A549 (cell line): ENCODE measurements at regions not wholly inside any gene's neighbourhood (a gene's known extent, or its start where the extent isn't known, plus 50 kb on each side); places are given as distances from the start of the nearest gene placed in this dataset.
A peak's percentile ranks its signal among the peaks of the same experiment; 100 is the strongest.

Experiments used
- ATAC-seq, 2 experiments: fragments of 200-7000 bp in 1 of 2; fragments of >200 bp in 1 of 2; cut with Nextera tagmentation in 1 of 2; cut with Tn5 transposase in 1 of 2; 3 replicates each; pipeline versions ENCODE4 v1.8.0 to v1.9.1; 2018 to 2020; ENCODE audit warnings: mild to moderate bottlenecking in 1 of 2, moderate library complexity in 1 of 2
- CTCF ChIA-PET: fragments of 300-600 bp; sonication (Branson Sonifier 250); formaldehyde crosslinking; extraction: SDS; loops from one replicate; lab custom pipeline; 2021; ENCODE audit warnings: antibody characterized with exemption, inconsistent platforms; lab: Yijun Ruan, JAX
- POLR2A ChIA-PET: fragments of 350-600 bp; formaldehyde crosslinking; extraction: SDS; loops from one replicate; lab custom pipeline; 2021; ENCODE audit warnings: antibody characterized with exemption, inconsistent platforms; lab: Yijun Ruan, JAX
- DNase-seq, 2 experiments: peaks; one replicate each; pipeline versions ENCODE4 v3.0.0 to v3.0.0-alpha.2; 2011 to 2016; ENCODE audit warnings: low read depth in 1 of 2, low spot score in 1 of 2
- FAIRE-seq: peaks from 2 replicates; lab custom pipeline; 2011; peaks lifted over from hg19 to GRCh38; lab: Jason Lieb, UNC
- H3K27ac ChIP-seq, 2 experiments: fragments of >200 bp; sonication (Bioruptor Twin); formaldehyde crosslinking; 3 replicates each; pipeline ENCODE4 v1.5.1; 2016 to 2017
- H3K4me1 ChIP-seq: fragments of >200 bp; sonication (Bioruptor Twin); formaldehyde crosslinking; 3 replicates; pipeline ENCODE4 v1.6.1; 2016
- H3K4me2 ChIP-seq: fragments of >200 bp; sonication (Bioruptor Twin); formaldehyde crosslinking; 3 replicates; pipeline ENCODE4 v1.6.1; 2016
- H3K4me3 ChIP-seq: fragments of >200 bp; sonication (Bioruptor Twin); formaldehyde crosslinking; 3 replicates; pipeline ENCODE4 v1.5.1; 2016
- H3K9me3 ChIP-seq: fragments of >200 bp; sonication (Bioruptor Twin); formaldehyde crosslinking; 3 replicates; pipeline ENCODE4 v1.6.1; 2016
- BCL3 ChIP-seq: fragments of >200 bp; sonication (Bioruptor Twin); formaldehyde crosslinking; IDR thresholded peaks from 3 replicates; pipeline ENCODE4 v1.6.1; 2016
- CBX8 ChIP-seq: fragments of 200-600 bp; sonication (generic); IDR thresholded peaks from 2 replicates; pipeline ENCODE4 v1.6.1; 2016
- CEBPB ChIP-seq, 2 experiments: fragments of >200 bp in 1 of 2; sonication (Bioruptor Twin) in 1 of 2; formaldehyde crosslinking in 1 of 2; IDR thresholded peaks; 2 replicates each; pipeline ENCODE4 v1.6.1; 2012 to 2016
- CHD2 ChIP-seq: fragments of 150-350 bp; IDR thresholded peaks from 2 replicates; pipeline ENCODE4 v1.6.1; 2014; ENCODE audit warnings: low read length; ENCODE audit not compliant: partially characterized antibody
- CTCF ChIP-seq: fragments of >200 bp; sonication (Bioruptor Twin); formaldehyde crosslinking; IDR thresholded peaks from 3 replicates; pipeline ENCODE4 v1.5.1; 2016
- ESRRA ChIP-seq: fragments of 150-350 bp; IDR thresholded peaks from 2 replicates; pipeline ENCODE4 v1.6.1; 2014; ENCODE audit warnings: mild to moderate bottlenecking, low read length, borderline replicate concordance
- FOSB ChIP-seq: fragments of 250-450 bp; sonication (Bioruptor Pico); IDR thresholded peaks from 2 replicates; pipeline ENCODE4 v1.5.0; 2020; ENCODE audit warnings: mild to moderate bottlenecking, moderate library complexity
- FOXS1 ChIP-seq: fragments of 250-450 bp; sonication (Bioruptor Pico); IDR thresholded peaks from 2 replicates; pipeline ENCODE4 v1.5.0; 2020; ENCODE audit warnings: mild to moderate bottlenecking, moderate library complexity
- HDAC2 ChIP-seq: fragments of 200-600 bp; sonication (generic); IDR thresholded peaks from 2 replicates; pipeline ENCODE4 v1.6.1; 2016
- HOXB5 ChIP-seq: fragments of 250-450 bp; sonication (Bioruptor Pico); IDR thresholded peaks from 2 replicates; pipeline ENCODE4 v1.5.0; 2020; ENCODE audit warnings: mild to moderate bottlenecking, moderate library complexity
- JUNB ChIP-seq: fragments of >200 bp; sonication (Bioruptor Twin); formaldehyde crosslinking; IDR thresholded peaks from 2 replicates; pipeline ENCODE4 v1.6.1; 2016
- KDM1A ChIP-seq: fragments of 200-600 bp; sonication (generic); IDR thresholded peaks from 2 replicates; pipeline ENCODE4 v1.6.1; 2016; ENCODE audit warnings: low read depth, mild to moderate bottlenecking
- KDM5A ChIP-seq: fragments of 200-600 bp; sonication (generic); IDR thresholded peaks from 2 replicates; pipeline ENCODE4 v1.6.1; 2016; ENCODE audit warnings: antibody characterized with exemption, mild to moderate bottlenecking
- NFE2L2 ChIP-seq: fragments of 150-350 bp; conservative IDR thresholded peaks from 2 replicates; pipeline ENCODE4 v1.6.1; 2014; ENCODE audit warnings: low read length
- PHF8 ChIP-seq: fragments of 200-600 bp; sonication (generic); IDR thresholded peaks from 2 replicates; pipeline ENCODE4 v1.6.1; 2016; ENCODE audit warnings: low read depth, mild to moderate bottlenecking, antibody characterized with exemption, moderate library complexity, borderline replicate concordance
- RAD21 ChIP-seq, 2 experiments: fragments of >200 bp in 1 of 2; sonication (Bioruptor Twin) in 1 of 2; formaldehyde crosslinking in 1 of 2; IDR thresholded peaks in 1 of 2; conservative IDR thresholded peaks in 1 of 2; 2 replicates in 1 of 2; 3 replicates in 1 of 2; pipeline ENCODE4 v1.6.1; 2012 to 2018; ENCODE audit warnings: inconsistent platforms in 1 of 2
- RARB ChIP-seq: fragments of 250-450 bp; sonication (Bioruptor Pico); IDR thresholded peaks from 2 replicates; pipeline ENCODE4 v1.8.0; 2021; ENCODE audit warnings: mild to moderate bottlenecking, moderate library complexity
- RFX5 ChIP-seq: fragments of 450-650 bp; IDR thresholded peaks from 2 replicates; pipeline ENCODE4 v1.7.1; 2014; ENCODE audit warnings: antibody characterized with exemption, mild to moderate bottlenecking, moderate library complexity
- RNF2 ChIP-seq: fragments of 200-600 bp; sonication (generic); IDR thresholded peaks from 2 replicates; pipeline ENCODE4 v1.6.1; 2016; ENCODE audit warnings: low read depth, mild to moderate bottlenecking, antibody characterized with exemption, moderate library complexity, borderline replicate concordance
- SMC3 ChIP-seq: fragments of >200 bp; sonication (Bioruptor Twin); formaldehyde crosslinking; IDR thresholded peaks from 3 replicates; pipeline ENCODE4 v1.6.1; 2018; ENCODE audit warnings: inconsistent platforms
- TFCP2L1 ChIP-seq: fragments of 250-450 bp; sonication (Bioruptor Pico); IDR thresholded peaks from 2 replicates; pipeline ENCODE4 v1.5.0; 2021; ENCODE audit warnings: mild to moderate bottlenecking
- TP53 ChIP-seq: fragments of 250-450 bp; sonication (Bioruptor Pico); IDR thresholded peaks from 2 replicates; pipeline ENCODE4 v1.5.0; 2021; ENCODE audit warnings: mild to moderate bottlenecking, moderate library complexity
- ZFP36 ChIP-seq: fragments of 450-650 bp; IDR thresholded peaks from 2 replicates; pipeline ENCODE4 v1.6.1; 2014; ENCODE audit warnings: borderline replicate concordance; ENCODE audit not compliant: partially characterized antibody
- ZNF302 ChIP-seq: fragments of 250-450 bp; sonication (Bioruptor Pico); IDR thresholded peaks from 2 replicates; pipeline ENCODE4 v1.9.0; 2021; ENCODE audit warnings: inconsistent platforms, mild to moderate bottlenecking, moderate library complexity
- WGBS: methylation state at CpG from one replicate; pipeline ENCODE4 v1.1.6; 2017; ENCODE audit errors: missing lambda C conversion rate; 5-methylcytosine and 5-hydroxymethylcytosine counted together
- TF ChIP-seq, protein P1 (sequence below): fragments of 150-350 bp; IDR thresholded peaks from 2 replicates; pipeline ENCODE4 v1.6.1; 2014; ENCODE audit warnings: low read depth, mild to moderate bottlenecking, low read length
- TF ChIP-seq, protein P2 (sequence below): fragments of 200-600 bp; sonication (generic); IDR thresholded peaks from 2 replicates; pipeline ENCODE4 v1.6.1; 2016; ENCODE audit warnings: antibody characterized with exemption, mild to moderate bottlenecking, moderate library complexity
- TF ChIP-seq, protein P3 (sequence below): IDR thresholded peaks from 2 replicates; pipeline ENCODE4 v1.6.1; 2012; ENCODE audit warnings: low read depth, borderline replicate concordance

GRCh38 chr4:74529284-74530041 lies 84.5 kb downstream of the AREG start:
- DNase-seq (no peak), ATAC-seq (no peak), FAIRE-seq (no peak)
- no peaks in the 10 kb centered on the region for H3K9me3 ChIP-seq
- 87% methylated on average over 11 of the region's 11 CpGs for WGBS
- TF ChIP-seq PHF8 (no peak), ZNF302 (CRISPR knock-in tag) (no peak), CHD2 (no peak), HOXB5 (no peak), ESRRA (no peak), FOXS1 (CRISPR knock-in tag) (no peak), RNF2 (no peak), JUNB (no peak), ZFP36 (no peak), NFE2L2 (no peak), SMC3 (no peak), KDM1A (no peak), CEBPB (IDR thresholded peaks at IDR 0.05) (no peak), HDAC2 (no peak)
- TF ChIP-seq, protein P1, sequence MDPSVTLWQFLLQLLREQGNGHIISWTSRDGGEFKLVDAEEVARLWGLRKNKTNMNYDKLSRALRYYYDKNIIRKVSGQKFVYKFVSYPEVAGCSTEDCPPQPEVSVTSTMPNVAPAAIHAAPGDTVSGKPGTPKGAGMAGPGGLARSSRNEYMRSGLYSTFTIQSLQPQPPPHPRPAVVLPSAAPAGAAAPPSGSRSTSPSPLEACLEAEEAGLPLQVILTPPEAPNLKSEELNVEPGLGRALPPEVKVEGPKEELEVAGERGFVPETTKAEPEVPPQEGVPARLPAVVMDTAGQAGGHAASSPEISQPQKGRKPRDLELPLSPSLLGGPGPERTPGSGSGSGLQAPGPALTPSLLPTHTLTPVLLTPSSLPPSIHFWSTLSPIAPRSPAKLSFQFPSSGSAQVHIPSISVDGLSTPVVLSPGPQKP, result no peak
- TF ChIP-seq, protein P2, sequence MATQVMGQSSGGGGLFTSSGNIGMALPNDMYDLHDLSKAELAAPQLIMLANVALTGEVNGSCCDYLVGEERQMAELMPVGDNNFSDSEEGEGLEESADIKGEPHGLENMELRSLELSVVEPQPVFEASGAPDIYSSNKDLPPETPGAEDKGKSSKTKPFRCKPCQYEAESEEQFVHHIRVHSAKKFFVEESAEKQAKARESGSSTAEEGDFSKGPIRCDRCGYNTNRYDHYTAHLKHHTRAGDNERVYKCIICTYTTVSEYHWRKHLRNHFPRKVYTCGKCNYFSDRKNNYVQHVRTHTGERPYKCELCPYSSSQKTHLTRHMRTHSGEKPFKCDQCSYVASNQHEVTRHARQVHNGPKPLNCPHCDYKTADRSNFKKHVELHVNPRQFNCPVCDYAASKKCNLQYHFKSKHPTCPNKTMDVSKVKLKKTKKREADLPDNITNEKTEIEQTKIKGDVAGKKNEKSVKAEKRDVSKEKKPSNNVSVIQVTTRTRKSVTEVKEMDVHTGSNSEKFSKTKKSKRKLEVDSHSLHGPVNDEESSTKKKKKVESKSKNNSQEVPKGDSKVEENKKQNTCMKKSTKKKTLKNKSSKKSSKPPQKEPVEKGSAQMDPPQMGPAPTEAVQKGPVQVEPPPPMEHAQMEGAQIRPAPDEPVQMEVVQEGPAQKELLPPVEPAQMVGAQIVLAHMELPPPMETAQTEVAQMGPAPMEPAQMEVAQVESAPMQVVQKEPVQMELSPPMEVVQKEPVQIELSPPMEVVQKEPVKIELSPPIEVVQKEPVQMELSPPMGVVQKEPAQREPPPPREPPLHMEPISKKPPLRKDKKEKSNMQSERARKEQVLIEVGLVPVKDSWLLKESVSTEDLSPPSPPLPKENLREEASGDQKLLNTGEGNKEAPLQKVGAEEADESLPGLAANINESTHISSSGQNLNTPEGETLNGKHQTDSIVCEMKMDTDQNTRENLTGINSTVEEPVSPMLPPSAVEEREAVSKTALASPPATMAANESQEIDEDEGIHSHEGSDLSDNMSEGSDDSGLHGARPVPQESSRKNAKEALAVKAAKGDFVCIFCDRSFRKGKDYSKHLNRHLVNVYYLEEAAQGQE, result no peak
- no peak overlapping the region for H3K4me2 ChIP-seq
- peak overlapping the region in 1 of 2 experiments; percentile 85; a peak in 2 of 6 replicates for H3K27ac ChIP-seq
- peaks cover 27% of the 10 kb centered on the region for H3K4me1 ChIP-seq
- ChIA-PET POLR2A (no interaction called here), CTCF (interaction anchor here (1.7 kb wide), 1 partner anchor 146 kb away, joined by 4 read pairs; no protein-coding TSS in a partner anchor)
- H3K4me3 ChIP-seq, result no peak overlapping the region

DNA sequence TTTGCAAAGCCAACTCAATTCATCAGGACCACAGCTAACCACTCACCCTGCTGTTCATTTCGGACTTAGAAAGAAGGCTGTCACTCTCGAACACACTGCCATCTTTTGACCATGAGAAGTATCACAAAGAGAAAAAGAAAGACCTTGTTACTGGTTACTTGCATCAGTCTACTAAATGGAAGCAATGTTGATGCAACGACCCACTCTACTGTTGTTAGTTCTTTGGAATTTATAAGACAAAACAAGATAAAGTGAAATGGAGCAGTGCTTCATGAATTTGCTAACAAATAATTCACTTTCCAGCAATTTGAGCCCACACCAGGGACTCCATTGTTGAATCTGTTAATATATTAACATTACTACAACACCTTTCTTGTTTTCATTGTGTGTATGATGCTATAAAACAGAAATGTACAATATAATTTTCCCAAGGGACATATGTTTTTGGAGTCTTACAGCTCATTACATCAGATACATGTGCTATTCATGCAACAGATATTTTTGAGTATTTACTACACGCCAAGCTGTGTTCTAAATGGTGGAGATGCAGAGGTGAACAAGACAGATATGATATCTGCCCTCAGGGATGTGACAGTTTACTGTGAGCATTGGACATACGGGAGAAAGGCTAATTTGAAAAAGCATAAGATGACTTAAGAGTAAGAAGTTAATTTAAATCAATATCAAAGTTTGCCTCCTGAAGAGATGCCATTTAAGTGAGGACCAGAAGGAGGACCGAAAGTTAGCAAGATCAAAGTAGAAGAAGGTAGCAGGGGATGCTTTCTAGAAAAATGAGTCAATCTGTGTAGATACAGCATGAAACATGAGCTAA lies 87.2 kb downstream of the AREG start:
- FAIRE-seq (no peak), ATAC-seq (peak; percentile 93 to 97), DNase-seq (peak; percentile 35 to 90)
- H3K4me1 ChIP-seq, result peaks cover 48% of the 10 kb centered on the region
- peak overlapping the region; percentile 46 for H3K4me2 ChIP-seq
- H3K9me3 ChIP-seq, result no peaks in the 10 kb centered on the region
- POLR2A ChIA-PET, result interaction anchor here (1.0 to 1.6 kb wide), 2 partner anchors 141 to 167 kb away, joined by 3 to 4 read pairs; partner anchors contain the start of gene EREG
- 34% methylated on average over 6 of the region's 6 CpGs for WGBS
- no peak overlapping the region for H3K4me3 ChIP-seq
- CTCF ChIA-PET, result interaction anchor here (0.6 to 4.8 kb wide), 44 partner anchors 8 to 212 kb away, joined by 3 to 33 read pairs (median 5); partner anchors contain the start of gene AREG
- peak overlapping the region; percentile 77 to 85 for H3K27ac ChIP-seq
- TF ChIP-seq HDAC2, result no peak
- TF ChIP-seq RAD21 (conservative IDR thresholded peaks at IDR 0.05 in 1 of 2, IDR thresholded peaks at IDR 0.05 in 1 of 2), result peak; percentile 77 to 79
- no peak for TF ChIP-seq RFX5
- no peak for TF ChIP-seq FOSB (CRISPR knock-in tag)
- TF ChIP-seq TP53 (CRISPR knock-in tag), result no peak
- peak; percentile 22 to 56; a peak in 1 of 4 replicates for TF ChIP-seq CEBPB (IDR thresholded peaks at IDR 0.05)
- peak; percentile 63 for TF ChIP-seq CTCF
- TF ChIP-seq BCL3, result no peak
- TF ChIP-seq SMC3, result peak; percentile 74
- no peak for TF ChIP-seq RARB (CRISPR knock-in tag)
- TF ChIP-seq FOXS1 (CRISPR knock-in tag), result no peak
- no peak for TF ChIP-seq KDM5A
- TF ChIP-seq, protein P3, sequence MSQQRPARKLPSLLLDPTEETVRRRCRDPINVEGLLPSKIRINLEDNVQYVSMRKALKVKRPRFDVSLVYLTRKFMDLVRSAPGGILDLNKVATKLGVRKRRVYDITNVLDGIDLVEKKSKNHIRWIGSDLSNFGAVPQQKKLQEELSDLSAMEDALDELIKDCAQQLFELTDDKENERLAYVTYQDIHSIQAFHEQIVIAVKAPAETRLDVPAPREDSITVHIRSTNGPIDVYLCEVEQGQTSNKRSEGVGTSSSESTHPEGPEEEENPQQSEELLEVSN, result no peak
- no peak for TF ChIP-seq TFCP2L1
- TF ChIP-seq CBX8, result no peak
